HG03520 (cell line): ENCODE measurements at regions not wholly inside any gene's neighbourhood (a gene's known extent, or its start where the extent isn't known, plus 50 kb on each side); places are given as distances from the start of the nearest gene placed in this dataset.
A peak's percentile ranks its signal among the peaks of the same experiment; 100 is the strongest.

Experiments used
- ATAC-seq: cut with Tn5 transposase; IDR thresholded peaks from one replicate; pipeline ENCODE4 v1.9.1; 2021; ENCODE audit warnings: mild to moderate bottlenecking, moderate library complexity; ENCODE audit not compliant: unreplicated experiment

- no peak for ATAC-seq
These were observed 120.1 kb downstream of the RPS12 start for GRCh38 chr6:132934496-132934895.

- ATAC-seq = no peak
These were observed 122.3 kb downstream of the RPS12 start for GRCh38 chr6:132936646-132937045.

DNA sequence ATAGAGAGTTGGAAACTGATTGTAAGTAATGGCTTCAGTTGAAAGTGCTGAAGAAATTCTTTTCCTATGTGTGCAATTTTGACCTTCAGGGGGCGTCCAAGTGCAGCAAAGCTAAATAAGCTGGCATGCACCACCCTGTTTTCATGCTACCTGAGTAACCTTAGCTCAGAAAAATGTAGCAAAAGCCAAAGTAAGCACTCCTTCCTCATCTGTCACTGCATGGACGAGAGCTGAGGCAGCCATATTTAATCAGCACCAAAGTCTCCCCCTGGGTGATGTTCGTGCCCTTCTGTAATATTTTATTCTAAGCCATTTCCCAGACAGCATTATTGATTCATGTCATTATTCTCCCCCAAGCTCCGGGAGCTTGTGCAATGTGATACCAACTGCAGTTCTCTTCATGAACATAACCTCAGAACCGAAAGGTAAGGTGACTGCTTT lies 123.1 kb downstream of the RPS12 start:
- ATAC-seq = no peak

- no peak for ATAC-seq
These were observed 134.5 kb downstream of the RPS12 start for GRCh38 chr6:132948889-132949288.

GRCh38 chr6:132950566-132950965 lies 136.2 kb downstream of the RPS12 start:
- ATAC-seq = no peak

DNA sequence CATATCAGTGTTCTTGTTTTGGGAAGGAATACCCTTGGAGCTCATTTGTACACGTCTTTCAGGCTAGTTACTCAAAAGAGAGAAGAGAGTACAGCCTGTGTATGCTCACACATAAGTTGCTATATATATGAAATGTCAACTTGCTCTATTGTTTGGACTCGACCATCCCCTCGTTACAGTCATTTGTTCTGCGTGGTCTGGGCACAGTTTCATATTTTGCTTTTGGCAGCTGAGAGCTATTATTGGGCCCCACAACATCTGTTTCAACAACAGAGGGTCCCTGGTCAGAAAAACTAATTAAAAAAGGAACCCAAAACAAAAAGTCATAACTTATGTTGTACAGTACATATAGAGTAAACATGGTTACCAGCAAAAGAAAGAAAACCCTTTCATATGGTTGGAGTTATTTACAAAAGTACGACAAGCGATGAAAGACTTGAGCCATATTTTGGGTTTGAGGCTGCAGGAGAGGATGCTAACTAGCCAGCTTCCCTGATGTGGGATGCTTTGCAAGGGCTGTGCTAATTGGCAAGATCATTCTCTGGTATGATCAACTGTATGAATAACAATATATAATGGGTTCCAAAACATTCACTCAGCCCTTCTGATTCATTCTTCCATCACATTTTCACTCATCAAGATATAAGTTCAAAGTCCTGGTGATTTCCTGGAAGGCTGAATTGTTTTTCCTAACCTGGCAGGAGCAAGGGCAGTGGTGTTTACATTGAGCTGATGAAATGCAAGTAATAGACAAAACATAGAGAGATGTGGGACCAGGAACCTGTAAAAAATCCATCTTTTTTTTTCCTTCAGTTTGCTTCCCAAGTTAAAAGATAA lies 137.9 kb downstream of the RPS12 start:
- no peak for ATAC-seq

DNA sequence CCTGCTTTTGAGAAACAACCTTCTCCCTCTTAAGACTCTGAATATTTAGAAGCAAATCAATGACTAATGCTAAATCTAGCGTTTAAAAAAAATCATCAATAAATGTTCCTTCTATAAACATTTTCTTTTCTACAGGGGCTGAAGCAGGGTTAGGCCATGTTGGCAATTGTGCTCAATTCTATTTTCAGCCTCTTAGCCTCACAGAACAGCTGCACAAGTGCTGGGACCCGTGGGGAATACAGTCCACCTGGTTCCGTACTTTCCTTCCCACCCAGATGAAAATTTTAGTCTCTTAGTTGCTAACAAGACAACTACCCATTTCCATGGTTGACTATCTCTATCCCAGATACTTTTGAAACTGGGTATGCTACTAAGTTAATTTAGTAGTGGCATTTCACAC lies 138.6 kb downstream of the RPS12 start:
- ATAC-seq = no peak

DNA sequence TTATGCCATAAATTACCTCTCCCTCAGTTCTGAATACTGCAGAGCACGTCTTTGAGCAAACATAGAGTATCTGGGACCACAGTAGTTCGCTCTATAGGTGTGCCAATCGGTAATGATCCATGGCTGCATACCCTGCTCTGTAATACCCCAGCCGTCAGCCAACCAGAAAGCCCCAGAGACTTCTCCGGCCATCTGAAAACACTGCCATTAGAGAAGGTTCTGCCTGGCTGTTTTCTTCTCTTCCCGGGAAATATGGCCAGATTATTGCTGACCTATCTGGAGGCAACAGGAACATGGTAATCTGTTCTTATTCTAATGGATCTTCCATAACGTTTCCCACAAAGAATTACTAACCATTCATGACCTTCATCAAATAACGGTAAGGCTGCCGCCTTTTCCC lies 139.9 kb downstream of the RPS12 start:
- no peak for ATAC-seq

- ATAC-seq = no peak
These were observed 140.6 kb downstream of the RPS12 start for GRCh38 chr6:132954936-132955335.

GRCh38 chr6:132959639-132960326 lies 145.4 kb downstream of the RPS12 start:
- ATAC-seq = no peak

DNA sequence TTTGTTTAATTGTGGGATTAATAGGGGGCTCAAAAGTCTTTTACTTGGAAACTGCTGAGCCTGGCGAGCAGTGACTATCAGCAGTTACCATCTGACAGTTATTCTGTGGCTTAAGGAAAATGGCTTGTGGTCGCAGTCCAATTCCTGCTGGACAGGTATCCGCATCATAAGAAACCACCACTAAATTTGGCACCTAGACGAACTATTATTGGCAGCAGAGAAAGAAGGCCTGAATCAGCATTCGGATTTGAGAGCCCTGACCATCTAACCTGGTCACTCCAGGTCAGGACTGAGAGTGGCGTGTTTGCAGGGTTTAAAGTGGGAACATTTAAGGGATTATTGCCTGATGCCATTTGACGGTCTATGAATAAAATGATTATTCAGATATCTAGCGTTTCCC lies 146.4 kb downstream of the RPS12 start:
- no peak for ATAC-seq

DNA sequence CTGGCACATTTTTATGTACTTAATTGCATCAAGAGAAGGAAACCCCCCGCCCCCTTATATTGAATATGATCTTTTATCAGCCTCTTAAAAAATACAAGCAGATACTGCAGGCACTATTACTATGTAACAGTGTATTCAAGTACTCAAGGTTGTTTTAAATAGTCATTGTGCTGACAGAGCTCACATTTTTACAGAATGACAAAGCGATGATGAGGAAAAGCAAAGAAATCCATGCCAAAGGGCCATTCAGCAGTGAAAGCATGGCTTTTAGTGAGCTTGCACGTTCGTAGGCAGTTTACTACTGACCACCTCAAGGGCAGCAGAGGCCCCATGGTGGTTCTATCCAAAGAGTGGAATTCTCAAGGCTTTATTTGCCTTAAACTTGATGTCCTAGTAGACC lies 146.8 kb downstream of the RPS12 start:
- ATAC-seq = no peak

- ATAC-seq = no peak
These were observed 147.2 kb downstream of the RPS12 start for GRCh38 chr6:132961610-132962009.

GRCh38 chr6:132962936-132963868 lies 148.8 kb downstream of the RPS12 start:
- peak; percentile 85 for ATAC-seq

GRCh38 chr6:132964101-132964867 lies 149.9 kb downstream of the RPS12 start:
- no peak for ATAC-seq

- no peak for ATAC-seq
These were observed 150.6 kb downstream of the RPS12 start for GRCh38 chr6:132964868-132965382.

- ATAC-seq = no peak
These were observed 153.5 kb downstream of the RPS12 start for GRCh38 chr6:132967871-132968270.

- no peak for ATAC-seq
These were observed 154.1 kb downstream of the RPS12 start for GRCh38 chr6:132968419-132968950.

GRCh38 chr6:132969196-132969595 lies 154.8 kb downstream of the RPS12 start:
- ATAC-seq = no peak

- ATAC-seq = no peak
These were observed 157.3 kb downstream of the RPS12 start for GRCh38 chr6:132971676-132972075.
